ENCODE measurements at regions not wholly inside any gene's neighbourhood (a gene's known extent, or its start where the extent isn't known, plus 50 kb on each side); places are given as distances from the start of the nearest gene placed in this dataset.

- DNase-seq, result no peak
Observed at GRCh38 chr15:92565351-92566125, 90.0 kb downstream of the FAM174B start.

GRCh38 chr15:92561754-92562153 is 93.8 kb downstream of the FAM174B start:
- no peak for DNase-seq

- no peak for DNase-seq
Observed at GRCh38 chr15:92553317-92553716, 102.3 kb downstream of the FAM174B start.

GRCh38 chr15:92545996-92546395 is 109.6 kb downstream of the FAM174B start:
- no peak for DNase-seq

- peak; percentile 54 for DNase-seq
Observed at GRCh38 chr15:92541291-92542200, 114.0 kb downstream of the FAM174B start.

- no peak for DNase-seq
Observed at GRCh38 chr15:92538115-92538514, 117.5 kb downstream of the FAM174B start.

GRCh38 chr15:92533298-92533697 is 122.3 kb downstream of the FAM174B start:
- no peak for DNase-seq

- DNase-seq, result no peak
Observed at GRCh38 chr15:92531406-92531805, 124.2 kb downstream of the FAM174B start.

GRCh38 chr15:92528736-92529135 is 126.8 kb downstream of the FAM174B start:
- DNase-seq, result no peak

GRCh38 chr15:92527197-92527596 is 128.4 kb downstream of the FAM174B start:
- no peak for DNase-seq

- DNase-seq, result no peak
Observed at GRCh38 chr15:92525758-92526245, 129.8 kb downstream of the FAM174B start.

GRCh38 chr15:92524874-92525565 is 130.6 kb downstream of the FAM174B start:
- DNase-seq, result no peak

GRCh38 chr15:92524161-92524560 is 130.5 kb downstream of the ST8SIA2 start:
- no peak for DNase-seq

GRCh38 chr15:92523176-92523575 is 129.5 kb downstream of the ST8SIA2 start:
- no peak for DNase-seq

GRCh38 chr15:92521624-92522008 is 127.9 kb downstream of the ST8SIA2 start:
- DNase-seq, result peak; percentile 85

- DNase-seq, result no peak
Observed at GRCh38 chr15:92520914-92521623, 127.4 kb downstream of the ST8SIA2 start.

GRCh38 chr15:92519709-92520108 is 126.0 kb downstream of the ST8SIA2 start:
- DNase-seq, result no peak

Data from left hindlimb (tissue), 1 donor.